Mesothelial cell of epicardium (in vitro differentiated cells): ENCODE measurements at regions not wholly inside any gene's neighbourhood (a gene's known extent, or its start where the extent isn't known, plus 50 kb on each side); places are given as distances from the start of the nearest gene placed in this dataset.

Experiments used
- DNase-seq, 2 experiments: peaks; one replicate each; pipeline ENCODE4 v3.0.0; 2021; ENCODE audit warnings: low spot score in 2 of 2; ENCODE audit not compliant: unreplicated experiment in 2 of 2
- H3K27ac Mint-ChIP-seq: 2 replicates; pipeline ENCODE4 v1.8.0; 2021; ENCODE audit warnings: mixed read lengths
- H3K27me3 Mint-ChIP-seq: 2 replicates; pipeline ENCODE4 v1.8.0; 2021; ENCODE audit warnings: low read depth, mixed read lengths
- H3K36me3 Mint-ChIP-seq: 2 replicates; pipeline ENCODE4 v1.8.0; 2021; ENCODE audit warnings: mixed read lengths
- H3K4me1 Mint-ChIP-seq: 2 replicates; pipeline ENCODE4 v1.8.0; 2021; ENCODE audit warnings: mixed read lengths
- H3K4me3 Mint-ChIP-seq: 2 replicates; pipeline ENCODE4 v1.8.0; 2021; ENCODE audit warnings: mild to moderate bottlenecking, moderate library complexity, mixed read lengths
- H3K9me3 Mint-ChIP-seq: 2 replicates; pipeline ENCODE4 v1.8.0; 2021; ENCODE audit warnings: mixed read lengths
- TF ChIP-seq, protein P1 (sequence below): fragments of 200-600 bp; sonication (generic); IDR thresholded peaks from one replicate; pipeline ENCODE4 v1.5.0; 2021; ENCODE audit warnings: antibody characterized with exemption; ENCODE audit not compliant: unreplicated experiment

DNA sequence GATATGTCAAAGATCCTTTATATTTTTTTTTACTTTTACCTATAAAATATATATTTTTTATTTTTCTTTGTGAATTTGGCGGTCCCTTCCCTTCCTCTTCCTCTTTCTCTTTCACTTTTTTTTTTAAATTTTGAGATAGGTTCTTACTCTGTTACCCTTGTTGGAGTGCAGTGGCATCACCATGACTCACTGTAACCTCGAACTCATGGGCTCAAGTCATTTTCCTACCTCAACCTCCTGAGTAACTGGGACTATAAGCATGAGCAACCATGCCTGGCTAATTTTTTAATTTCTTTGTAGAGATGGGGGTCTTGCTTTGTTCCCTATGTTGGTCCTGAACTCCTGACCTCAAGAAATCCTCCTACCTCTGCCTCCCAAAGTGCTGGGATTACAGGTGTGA is 258.0 kb upstream of the CLINT1 start:
- H3K27ac Mint-ChIP-seq: no peak overlapping the region
- H3K4me1 Mint-ChIP-seq: peaks cover 44% of the 10 kb centered on the region
- no peaks in the 10 kb centered on the region for H3K9me3 Mint-ChIP-seq
- no peaks in the 10 kb centered on the region for H3K36me3 Mint-ChIP-seq
- no peak for DNase-seq
- no peak overlapping the region for H3K4me3 Mint-ChIP-seq
- TF ChIP-seq, protein P1, sequence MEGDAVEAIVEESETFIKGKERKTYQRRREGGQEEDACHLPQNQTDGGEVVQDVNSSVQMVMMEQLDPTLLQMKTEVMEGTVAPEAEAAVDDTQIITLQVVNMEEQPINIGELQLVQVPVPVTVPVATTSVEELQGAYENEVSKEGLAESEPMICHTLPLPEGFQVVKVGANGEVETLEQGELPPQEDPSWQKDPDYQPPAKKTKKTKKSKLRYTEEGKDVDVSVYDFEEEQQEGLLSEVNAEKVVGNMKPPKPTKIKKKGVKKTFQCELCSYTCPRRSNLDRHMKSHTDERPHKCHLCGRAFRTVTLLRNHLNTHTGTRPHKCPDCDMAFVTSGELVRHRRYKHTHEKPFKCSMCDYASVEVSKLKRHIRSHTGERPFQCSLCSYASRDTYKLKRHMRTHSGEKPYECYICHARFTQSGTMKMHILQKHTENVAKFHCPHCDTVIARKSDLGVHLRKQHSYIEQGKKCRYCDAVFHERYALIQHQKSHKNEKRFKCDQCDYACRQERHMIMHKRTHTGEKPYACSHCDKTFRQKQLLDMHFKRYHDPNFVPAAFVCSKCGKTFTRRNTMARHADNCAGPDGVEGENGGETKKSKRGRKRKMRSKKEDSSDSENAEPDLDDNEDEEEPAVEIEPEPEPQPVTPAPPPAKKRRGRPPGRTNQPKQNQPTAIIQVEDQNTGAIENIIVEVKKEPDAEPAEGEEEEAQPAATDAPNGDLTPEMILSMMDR: no peak
- H3K27me3 Mint-ChIP-seq: no peaks in the 10 kb centered on the region

DNA sequence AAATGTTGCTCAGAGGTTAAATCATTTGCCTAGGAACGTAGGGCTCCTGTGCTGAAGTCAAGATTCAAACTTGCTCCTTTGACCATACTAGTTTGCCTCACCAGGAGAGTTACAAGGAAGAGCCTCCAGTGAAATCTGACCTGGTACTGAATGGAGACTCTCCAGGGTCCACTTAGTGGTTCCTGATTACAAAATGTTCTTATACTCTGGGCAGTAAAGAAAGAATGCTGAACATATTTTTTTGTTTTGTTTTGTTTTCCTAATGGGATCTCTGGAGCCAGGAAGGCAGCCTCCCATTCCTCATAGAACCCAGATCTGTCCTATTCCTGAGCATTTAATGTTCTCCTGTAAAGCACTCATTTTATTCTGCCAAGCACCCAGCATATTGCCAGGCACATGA is 256.5 kb upstream of the CLINT1 start:
- no peaks in the 10 kb centered on the region for H3K27me3 Mint-ChIP-seq
- H3K4me3 Mint-ChIP-seq: no peak overlapping the region
- no peak overlapping the region for H3K27ac Mint-ChIP-seq
- H3K9me3 Mint-ChIP-seq: no peaks in the 10 kb centered on the region
- TF ChIP-seq, protein P1: no peak
- peaks cover 30% of the 10 kb centered on the region for H3K4me1 Mint-ChIP-seq
- no peaks in the 10 kb centered on the region for H3K36me3 Mint-ChIP-seq
- no peak for DNase-seq

DNA sequence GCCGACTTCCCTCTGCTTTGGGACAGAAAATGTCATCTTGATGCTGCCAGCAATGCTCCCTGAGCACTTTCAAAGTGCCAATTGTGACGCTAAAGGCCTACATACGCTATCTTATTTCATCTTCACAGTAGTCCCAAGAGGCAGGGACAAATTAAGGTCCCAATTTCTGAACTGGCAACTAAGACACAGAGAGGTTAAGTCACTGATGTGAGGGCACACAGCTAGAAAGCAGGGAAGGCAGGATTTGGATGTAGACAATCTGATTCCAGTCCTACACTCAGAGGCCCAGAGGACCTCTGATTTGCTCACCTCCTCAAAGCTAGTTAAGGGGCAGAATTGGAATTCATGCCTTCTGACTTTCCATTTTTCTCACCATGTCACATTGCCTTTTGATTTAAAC is 249.2 kb upstream of the CLINT1 start:
- Mint-ChIP-seq H3K4me3 (no peak overlapping the region), H3K27ac (no peak overlapping the region), H3K4me1 (peaks cover 6% of the 10 kb centered on the region), H3K36me3 (no peaks in the 10 kb centered on the region), H3K27me3 (no peaks in the 10 kb centered on the region), H3K9me3 (no peaks in the 10 kb centered on the region)
- TF ChIP-seq, protein P1: no peak
- DNase-seq: no peak

DNA sequence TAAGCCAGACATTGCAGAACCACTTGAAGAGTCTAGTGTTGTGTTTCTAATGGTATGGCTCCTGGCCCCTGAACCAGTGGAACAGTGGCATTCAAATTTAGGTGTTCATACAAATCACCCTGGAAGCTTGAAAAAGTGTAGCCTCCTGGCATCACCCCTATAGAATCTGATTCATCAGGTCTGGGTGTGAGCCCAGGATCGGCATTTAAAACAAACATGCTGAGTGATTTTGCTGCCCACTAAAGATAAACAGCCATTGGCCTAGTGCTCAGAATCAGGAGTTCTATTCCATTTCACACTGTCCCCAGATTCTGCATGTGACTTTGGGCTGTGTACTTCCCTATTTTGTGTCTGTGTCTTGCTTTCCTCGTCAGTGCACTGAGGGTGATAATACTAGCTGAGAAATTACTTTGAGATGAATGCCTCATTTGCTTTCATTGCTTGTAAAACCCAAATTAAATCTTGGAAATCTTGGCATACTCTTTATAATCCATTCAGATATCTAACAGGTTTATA is 241.5 kb upstream of the CLINT1 start:
- DNase-seq: no peak
- H3K4me1 Mint-ChIP-seq: no peaks in the 10 kb centered on the region
- peaks cover 6% of the 10 kb centered on the region for H3K27me3 Mint-ChIP-seq
- H3K27ac Mint-ChIP-seq: no peak overlapping the region
- no peaks in the 10 kb centered on the region for H3K36me3 Mint-ChIP-seq
- TF ChIP-seq, protein P1: no peak
- peaks cover 3% of the 10 kb centered on the region for H3K9me3 Mint-ChIP-seq
- H3K4me3 Mint-ChIP-seq: no peak overlapping the region

DNA sequence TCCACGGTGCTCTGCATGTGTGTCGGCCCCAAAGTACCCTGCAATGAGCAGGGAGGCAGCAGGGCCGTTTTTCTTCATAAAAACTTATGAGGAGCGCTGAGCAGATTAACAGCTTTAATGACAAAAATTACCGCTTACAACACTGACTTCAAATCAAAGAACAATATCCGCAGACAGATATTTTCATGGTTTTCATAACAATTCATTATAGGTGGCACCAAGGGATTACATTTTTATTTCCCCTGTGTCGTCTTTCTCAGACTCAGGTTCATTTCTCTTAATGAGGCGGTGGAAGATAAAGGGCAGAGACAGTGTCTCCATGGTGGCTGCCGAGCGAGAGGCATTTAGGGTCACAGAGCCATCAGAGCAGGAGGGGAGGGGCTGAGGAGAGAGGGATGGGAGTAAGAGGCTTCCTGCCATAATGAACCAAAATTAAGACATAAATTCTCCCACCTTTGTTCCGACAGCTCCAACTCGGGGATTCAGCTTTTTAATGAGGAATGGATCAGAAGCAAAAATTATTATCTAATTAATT is 240.7 kb upstream of the CLINT1 start:
- no peak for DNase-seq
- H3K36me3 Mint-ChIP-seq: no peaks in the 10 kb centered on the region
- no peak overlapping the region for H3K27ac Mint-ChIP-seq
- peaks cover 3% of the 10 kb centered on the region for H3K9me3 Mint-ChIP-seq
- no peaks in the 10 kb centered on the region for H3K4me1 Mint-ChIP-seq
- peaks cover 6% of the 10 kb centered on the region for H3K27me3 Mint-ChIP-seq
- H3K4me3 Mint-ChIP-seq: no peak overlapping the region
- TF ChIP-seq, protein P1: no peak

DNA sequence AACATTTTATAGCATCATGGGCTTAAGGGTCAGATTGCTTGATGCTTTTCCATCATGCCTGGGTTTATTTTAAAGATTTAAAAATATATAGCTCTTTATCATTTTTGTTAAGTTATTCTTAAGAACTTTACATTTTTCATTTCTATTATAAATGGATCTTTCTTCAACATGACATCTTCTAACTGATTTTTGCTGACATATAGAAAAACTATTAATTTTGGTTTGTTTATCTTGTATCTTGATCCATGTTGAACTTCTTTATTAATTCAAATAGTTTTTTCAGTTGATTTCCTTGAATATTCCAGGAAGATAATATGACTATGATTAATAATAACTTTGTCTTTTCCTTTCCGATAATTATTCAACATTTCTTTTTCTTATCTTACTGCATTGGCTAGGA is 237.9 kb upstream of the CLINT1 start:
- Mint-ChIP-seq H3K36me3 (no peaks in the 10 kb centered on the region), H3K4me3 (no peak overlapping the region), H3K27me3 (peaks cover 4% of the 10 kb centered on the region), H3K4me1 (no peaks in the 10 kb centered on the region), H3K9me3 (peaks cover 3% of the 10 kb centered on the region), H3K27ac (no peak overlapping the region)
- TF ChIP-seq, protein P1: no peak
- no peak for DNase-seq
